Activated CD4-positive, alpha-beta T cell treated with anti-CD3 and anti-CD28 coated beads for 48 hours (primary cell): ENCODE measurements at regions not wholly inside any gene's neighbourhood (a gene's known extent, or its start where the extent isn't known, plus 50 kb on each side); places are given as distances from the start of the nearest gene placed in this dataset.

Source experiments
- DNase-seq: peaks from one replicate; pipeline ENCODE4 v3.0.0-alpha.2; 2020

DNA sequence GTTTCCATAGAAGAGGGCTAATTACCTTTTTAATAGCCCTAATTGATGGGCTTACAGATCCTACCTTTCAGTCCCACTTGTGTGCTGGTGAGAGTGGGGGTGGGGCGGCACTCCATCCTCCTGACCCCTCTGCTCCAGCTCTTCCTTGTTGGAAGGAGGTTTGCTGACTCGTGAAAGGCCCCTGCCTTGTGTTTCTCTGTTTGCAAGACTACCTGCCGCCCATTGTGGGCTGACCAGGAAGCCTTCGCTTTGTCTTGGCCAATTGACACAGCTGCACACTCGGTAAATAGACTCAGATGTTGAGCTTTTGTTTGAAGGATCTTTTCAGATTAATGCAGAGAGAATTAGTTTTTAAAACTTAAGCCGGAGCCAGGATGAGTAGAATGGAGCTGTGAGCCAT, 197.3 kb upstream of the HES1 start:
- DNase-seq: no peak

DNA sequence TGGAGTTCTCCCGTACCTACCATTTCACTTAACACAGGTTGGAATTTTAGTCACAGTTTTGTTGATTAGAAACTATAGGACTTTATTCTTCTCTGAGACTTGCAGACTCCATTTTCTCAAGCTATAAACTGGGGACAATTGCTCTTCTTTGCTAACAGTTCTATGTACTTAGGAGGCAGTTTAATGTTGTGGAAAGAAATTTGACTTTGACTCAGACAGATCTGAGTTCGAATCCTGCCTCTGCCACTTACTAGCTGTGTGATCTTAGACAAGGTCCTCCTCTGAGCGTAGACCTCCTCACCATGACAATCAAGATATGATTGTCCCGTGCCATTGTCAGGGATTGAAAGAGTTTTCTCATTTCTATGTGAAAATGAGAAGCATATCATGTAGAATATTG, 196.4 kb upstream of the HES1 start:
- DNase-seq: no peak

DNA sequence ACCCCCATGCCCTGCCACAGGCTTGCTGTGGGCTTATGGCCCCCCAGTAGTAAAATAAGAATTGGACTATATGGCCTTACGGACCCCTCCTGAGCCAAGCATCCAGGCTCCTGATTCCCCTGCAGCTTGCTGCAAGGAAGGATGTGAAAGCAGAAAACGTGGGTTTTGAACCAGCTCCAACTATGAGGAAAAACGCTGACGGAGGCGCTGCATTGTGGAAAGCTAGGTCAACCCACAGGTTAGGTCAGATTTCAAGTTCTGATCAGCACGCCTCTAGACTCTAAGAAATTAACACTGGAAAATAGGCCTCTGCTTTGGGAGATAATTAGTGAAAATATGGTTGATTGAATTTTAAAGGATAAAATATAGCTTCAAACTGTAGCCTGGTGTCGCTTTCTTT, 195.4 kb upstream of the HES1 start:
- DNase-seq: no peak

DNA sequence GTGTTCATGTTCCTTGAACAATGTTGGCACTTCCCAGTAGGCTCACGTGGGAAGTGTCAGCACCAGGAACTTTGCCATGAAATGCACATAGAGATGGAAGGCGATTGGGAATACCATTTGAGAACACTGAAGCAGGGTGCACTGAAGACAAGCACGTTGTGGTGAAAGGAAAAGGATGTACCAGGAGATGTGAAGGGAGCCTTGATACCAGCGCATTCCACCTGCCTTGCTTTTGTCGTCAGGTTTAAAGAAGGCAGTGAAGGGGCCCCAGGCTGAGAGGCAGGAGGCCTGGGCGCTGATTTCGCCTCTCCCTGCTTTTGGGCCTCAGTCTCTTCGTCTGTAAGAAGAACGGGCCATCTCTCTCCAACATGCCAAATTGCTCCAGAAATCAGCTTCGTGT, 194.5 kb upstream of the HES1 start:
- no peak for DNase-seq

DNA sequence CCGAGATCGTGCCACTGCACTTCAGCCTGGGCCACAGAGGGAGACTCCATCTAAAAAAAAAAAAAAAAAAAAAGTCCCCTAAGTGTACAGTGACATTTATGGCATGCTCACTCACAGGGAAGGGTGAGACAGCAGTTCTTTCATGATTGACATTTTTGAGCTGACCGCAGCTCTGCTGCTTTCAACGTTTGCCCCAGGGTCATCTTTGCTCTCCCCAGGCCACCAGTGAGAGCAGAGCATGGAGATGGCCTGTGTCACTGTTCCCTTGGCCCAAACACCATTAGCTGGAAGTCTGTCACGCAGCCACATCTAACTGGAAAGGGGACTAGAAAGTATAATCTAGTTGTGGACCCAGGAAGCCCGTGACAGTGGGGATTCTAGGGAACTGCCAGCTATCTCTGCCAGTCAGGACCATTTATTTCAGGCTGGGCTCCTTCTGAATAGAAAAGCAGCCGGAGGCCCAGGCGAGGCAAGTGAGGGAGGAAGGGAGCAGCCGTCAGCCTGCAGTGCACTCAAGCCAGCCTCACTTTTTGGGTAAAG, 193.4 kb upstream of the HES1 start:
- no peak for DNase-seq

DNA sequence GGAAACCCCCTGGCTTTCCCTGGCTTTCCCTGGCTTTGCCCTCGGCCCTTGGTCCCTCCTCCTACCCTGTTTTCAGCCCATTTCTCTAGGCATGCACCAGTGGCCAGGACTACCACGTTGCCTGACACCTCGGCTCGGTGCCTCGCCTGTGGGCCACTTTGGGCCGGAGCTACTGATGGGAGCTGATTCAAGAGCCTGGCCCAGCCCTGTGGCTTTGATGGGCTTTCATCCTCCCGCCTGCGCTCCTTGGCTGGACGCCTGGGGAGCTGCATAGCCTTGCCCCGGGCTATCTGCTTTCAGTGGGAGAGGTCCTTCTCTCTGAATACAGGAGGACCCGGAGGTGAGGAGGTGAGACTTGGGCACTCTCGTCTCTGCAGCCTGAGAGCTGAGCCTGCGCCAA, 192.7 kb upstream of the HES1 start:
- DNase-seq: no peak

DNA sequence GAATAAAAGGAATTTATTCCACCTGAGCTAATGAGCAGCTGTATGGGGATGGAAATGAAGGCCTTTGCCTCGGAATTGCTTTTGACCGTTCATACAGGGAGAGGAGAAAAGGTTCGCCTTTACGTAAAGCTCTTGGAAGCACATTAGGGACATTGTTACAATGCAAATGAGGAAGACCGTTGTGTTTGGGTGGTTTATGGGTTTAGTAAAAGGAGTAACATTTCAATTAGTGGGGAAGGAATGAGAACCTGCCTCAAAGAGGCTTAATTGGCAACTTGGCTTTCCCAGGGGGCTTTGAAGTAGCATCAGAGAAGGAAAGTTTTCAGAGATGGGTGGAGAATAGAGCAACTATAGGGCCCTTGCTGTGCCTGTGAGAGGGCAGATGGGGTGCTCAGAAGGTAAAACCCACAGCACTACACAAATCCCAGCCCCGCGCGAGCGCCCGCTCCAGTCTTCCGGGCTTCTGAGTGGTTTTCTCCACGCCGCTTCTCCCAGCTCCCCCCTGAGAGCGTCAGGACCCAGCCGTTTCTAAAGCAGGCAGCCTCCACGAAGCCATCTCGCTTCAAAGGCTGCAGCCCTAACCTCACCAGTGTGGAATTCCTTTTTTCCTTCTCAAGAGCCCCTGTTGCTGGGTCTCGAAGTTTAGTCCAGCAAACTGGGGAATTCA, 192.0 kb upstream of the HES1 start:
- no peak for DNase-seq

DNA sequence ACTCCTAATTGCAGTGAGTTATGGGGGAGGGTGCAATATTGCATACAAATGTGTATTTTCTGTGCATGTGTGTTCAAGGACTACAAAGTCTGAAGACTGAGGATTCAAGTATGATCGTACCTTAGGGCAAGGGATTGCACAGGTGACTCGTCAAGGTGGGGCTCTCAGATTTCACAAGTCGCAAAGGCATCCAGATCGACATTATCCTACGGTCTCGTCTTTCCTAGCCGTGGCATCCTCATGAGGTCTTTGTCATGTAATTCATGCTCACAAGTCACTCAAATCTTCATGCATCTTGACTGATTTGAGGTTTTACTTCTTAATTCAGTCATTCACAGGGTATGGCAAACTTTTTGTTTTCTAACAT, 191.4 kb upstream of the HES1 start:
- no peak for DNase-seq

DNA sequence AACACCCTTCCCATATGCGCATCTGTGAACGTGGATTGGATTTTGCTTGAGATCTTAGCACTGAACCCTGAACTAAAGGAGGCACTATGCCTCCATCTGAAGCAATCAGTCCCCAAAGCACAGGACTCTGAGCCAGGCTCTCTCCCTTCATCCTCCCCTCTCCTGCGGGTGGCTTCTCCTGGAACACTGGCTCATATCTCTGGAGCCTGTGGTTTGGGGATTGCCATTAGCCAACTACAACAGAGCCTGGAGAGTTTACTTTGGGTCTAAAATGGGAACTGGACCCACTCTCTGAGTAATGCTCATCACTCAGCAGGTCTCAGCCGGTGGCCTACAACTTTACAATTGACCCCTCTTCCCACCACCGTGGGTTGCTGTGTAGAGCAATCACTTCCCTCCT, 190.8 kb upstream of the HES1 start:
- DNase-seq: no peak

DNA sequence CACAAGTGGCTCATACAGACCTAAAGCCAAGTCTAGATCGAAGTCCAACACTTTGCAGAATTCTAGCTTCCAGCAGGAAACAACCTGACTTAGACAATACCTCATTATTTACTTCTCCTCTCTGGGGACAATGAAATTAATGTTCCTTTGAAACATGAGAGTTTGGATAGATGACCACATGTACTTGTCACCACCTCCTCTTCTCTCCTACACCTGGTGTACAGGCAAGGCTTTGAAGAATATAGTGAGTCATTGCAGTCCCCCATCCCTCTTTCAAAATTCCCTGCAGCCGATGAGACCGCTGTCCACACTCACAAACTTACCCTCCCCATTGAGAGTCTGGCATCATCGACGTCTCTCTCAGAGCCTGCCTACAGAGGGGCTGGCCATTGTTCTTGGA, 189.0 kb upstream of the HES1 start:
- no peak for DNase-seq

DNA sequence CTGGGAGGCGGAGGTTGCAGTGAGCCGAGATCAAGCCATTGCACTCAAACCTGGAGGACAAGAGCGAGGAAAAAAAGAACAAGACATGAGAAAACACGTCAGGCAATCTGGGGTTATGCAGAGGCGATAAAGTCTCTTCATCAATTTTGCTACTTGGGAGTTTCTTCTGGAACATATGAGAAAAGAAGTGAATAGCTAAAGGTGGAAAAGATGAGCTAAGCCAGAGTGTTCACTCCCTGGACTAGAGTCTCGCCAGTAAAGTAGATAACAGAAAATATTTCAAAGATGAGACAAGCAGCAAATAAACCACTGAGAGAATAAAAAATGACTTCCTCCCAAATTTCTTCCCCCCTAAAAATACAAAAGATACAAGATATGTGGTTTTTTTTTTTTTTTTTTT, 188.4 kb upstream of the HES1 start:
- DNase-seq: no peak

DNA sequence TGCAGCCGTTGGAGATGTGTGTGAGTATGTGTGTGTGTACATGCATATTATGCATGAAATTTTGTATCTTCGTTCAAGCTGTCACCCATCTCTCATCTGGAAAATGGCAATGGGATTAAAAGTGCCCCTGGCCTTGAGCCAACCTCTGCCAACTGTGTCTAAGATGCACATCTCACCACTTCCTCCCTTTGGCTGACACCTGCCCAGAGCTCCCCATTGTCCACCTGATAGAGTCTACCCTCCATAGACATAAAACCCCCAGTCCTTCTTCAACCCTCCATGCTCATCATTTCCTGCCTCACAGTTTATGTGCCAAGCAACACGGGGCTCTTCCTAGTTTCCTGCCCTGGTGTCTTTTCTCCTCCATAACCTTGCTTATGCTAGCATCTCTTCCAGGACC, 187.5 kb upstream of the HES1 start:
- no peak for DNase-seq

DNA sequence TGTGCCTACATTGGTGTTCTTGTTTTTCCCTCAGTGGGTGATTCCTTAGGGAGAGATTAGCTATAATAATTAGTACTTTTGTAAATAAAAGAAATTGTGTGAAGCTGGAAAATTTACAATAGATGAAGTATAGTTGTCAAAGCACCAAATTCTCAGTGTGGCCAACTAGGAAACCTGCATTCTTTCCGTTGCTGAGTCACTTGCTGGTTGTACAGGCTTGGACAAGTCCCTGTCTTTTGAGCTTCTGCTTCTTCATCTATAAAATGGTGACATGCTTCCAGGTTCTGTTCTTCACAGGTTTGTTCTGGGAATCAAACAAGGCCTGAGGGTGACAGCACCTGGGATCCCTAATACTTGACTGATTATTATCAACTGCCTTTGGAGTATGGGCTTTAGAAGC, 184.1 kb upstream of the HES1 start:
- DNase-seq: no peak

DNA sequence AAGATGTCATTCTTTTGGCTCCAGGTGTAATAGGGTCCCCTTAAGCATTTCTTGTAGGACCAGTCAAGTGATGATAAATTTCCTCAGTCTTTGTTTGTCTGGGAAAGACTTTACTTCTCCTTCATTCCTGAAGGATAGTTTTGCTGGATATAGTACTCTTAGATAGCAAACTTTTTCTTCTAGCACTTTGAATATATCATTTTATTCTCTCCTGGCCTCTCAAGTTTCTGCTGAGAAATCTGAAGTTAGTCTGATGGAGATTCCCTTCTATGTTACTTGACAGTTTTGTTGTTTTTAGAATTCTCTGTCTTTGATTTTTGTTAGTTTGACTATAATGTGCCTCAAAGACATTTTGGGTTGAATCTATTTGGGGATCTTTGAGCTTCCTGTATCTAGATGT, 181.2 kb upstream of the HES1 start:
- no peak for DNase-seq

DNA sequence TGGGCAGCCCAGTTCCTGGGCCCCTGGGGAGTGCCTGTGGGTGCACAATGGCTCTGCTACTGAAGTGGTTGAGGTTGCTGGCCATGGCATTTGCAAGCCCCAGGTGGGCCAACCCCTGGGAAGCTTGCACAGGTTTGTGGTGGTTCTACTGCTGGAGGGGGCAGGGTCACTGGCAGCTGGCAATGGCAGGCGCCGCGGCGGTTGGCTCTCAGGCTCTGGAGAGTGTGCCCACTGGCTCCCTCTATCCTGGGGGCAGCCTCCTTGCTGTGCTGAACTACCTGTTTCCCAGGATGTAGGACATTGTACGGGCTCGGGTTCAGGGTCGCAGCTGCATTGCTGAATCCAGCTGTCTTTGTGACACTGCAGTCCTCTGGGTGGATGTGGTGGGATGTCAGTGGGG, 180.2 kb upstream of the HES1 start:
- no peak for DNase-seq

DNA sequence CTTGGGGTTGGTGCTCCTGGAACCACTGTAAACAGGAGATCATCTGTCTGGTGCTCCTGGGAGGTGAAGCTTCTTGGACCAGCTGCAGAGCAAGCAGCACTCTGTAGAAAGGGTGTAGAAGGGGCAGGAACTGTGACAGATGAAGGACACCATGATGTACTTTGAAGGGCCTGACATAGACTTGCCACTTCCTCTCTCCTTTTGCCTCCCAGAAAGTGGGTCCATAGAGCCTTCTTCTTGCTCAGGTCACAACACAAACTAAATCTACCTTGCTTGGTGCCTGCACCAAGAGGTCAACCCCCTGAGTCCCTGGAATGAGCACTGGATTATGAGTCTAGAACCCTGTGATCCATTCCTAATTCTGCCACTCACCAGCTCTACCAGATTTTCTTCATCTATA, 176.1 kb upstream of the HES1 start:
- DNase-seq: no peak

DNA sequence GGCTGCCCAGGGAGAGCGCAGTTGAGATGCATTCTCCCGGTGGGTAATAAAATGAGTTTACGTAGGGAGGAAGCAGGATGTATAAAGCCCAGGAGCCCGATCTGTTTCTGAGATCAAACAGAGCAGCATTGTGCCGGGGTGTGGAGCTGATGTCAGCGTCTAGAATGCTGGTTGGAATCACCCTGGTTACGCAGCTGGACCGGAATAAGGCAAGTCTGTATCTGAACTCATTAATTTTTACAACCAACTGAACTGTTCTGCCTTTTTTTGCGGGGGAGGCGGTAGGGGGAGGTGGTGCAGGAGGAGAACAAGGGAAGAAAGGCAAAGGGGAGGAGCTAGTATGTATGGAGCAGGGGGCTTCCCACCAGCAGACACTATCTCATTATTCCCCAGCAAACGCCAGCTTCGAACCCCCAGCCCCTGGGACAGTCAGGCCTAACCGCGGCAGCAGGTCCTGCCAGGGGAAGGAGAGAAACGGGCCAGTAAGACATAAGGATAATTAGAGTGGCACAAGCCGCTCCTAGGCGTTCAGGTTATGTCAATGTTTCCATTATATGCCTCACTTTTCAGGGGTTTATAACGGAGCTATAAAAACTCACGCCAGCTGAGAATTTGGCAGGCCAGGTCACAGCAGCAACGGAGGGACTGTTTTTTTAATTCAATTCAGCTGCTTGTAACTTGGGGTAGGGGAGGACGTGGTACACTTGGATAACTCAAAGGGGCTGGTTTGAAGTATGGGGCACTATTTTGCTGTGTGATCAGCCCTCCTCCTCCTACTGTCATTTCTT, 175.3 kb upstream of the HES1 start:
- DNase-seq: no peak

DNA sequence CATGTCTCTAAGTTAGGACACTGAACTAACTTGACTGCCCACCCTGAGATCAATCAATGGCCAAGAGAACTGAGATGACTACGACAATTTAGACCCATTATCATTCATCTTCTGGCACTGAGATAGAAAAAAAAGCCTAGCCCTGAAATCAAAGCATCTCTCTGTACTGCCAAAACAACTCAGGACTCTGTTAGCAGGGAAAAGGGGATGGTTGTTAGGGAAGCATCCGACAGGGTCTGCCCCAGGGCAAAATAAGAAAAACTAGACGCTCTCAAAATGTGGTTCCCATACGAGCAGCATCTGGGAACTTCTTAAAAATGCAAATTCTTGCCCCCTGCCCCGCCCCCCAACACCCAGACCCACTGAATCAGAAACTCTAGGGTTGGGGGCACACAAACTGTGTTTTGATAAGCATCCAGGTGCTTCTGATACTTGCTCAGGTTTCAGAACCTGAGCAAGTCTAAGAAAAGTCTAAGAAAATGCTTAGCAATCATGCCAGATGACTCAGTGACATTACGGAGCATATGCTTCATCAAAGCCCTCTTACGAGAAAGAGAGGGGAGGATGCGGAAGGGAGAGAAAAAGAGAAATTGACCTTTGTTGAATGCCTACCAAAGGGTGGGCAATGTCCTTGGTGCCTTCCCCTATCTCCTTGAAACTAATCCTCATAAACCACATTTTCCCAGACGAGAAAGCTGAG, 172.8 kb upstream of the HES1 start:
- DNase-seq: peak; percentile 12

DNA sequence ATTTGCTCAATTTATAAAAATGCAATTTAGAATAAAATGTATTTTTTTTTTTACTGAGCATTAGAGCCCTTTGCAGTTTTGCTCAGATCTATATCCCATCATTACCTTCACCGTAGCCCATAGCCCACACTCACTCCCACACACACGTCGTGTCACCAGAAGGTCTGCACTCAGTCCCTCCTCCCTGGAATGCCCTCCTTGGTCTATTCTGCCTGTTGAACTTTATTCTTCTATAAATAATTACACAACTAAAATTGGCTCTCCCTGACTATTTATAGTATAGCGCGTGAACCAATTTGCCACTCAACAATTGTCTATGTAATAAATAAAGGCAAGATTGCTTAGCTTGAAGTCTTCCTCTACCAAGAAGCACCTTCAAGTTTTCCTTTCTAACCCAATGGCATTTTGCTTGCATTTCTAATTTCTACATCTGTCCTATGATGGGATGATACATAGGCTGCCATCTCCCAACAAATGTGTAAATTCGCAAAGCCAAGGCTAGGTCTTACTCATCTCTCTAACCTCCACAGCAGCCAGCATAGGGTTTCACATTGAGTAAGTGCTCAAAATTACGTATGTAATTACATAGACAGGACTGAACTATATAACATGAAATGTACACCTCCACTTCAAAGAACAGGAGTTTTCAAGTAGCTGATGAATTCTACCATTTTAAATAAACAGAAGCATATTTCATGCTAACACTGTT, 172.0 kb upstream of the HES1 start:
- peak; percentile 37 for DNase-seq

DNA sequence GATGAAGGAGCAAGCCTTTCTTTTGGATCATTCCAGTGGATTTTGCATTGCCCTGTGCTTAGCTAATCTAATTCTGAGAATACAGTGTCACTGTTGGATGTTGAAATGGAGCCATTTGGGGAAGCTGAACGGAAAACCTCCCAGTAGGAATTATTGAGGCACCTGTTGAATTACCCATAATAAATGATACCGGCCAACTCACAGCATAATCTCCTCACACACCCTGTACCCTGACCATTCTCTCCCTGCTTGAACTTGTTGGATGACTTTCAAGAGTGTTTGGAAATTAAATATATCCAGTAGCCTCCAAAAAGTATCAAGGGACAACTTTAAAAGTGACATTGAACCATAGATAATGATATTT, 171.4 kb upstream of the HES1 start:
- DNase-seq: no peak

DNA sequence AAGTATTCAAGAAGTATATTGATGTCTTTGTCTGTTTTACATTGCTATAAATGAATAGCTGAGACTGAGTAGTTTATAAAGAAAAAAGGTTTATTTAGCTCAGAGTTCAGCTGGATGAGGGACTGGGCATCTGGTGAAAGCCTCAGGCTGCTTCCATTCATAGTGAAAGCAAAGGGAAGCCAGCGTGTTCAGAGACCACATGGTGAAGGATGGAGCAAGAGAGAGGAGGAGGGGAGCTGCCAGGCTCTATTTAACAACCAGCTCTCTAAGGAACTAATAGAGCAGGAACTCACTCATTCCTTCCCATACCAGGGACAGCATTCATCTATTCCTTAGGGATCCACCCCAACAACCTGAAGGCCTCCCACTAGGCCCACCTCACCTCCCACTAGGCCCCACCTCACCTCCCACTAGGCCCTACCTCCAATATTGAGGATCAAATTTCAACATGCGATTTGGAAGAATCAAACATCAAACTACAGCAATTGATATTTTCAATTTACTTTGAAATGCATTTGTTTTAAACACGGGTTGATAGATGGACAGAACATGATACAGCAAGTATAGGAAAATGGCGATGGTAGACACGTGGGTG, 167.5 kb upstream of the HES1 start:
- DNase-seq: no peak

DNA sequence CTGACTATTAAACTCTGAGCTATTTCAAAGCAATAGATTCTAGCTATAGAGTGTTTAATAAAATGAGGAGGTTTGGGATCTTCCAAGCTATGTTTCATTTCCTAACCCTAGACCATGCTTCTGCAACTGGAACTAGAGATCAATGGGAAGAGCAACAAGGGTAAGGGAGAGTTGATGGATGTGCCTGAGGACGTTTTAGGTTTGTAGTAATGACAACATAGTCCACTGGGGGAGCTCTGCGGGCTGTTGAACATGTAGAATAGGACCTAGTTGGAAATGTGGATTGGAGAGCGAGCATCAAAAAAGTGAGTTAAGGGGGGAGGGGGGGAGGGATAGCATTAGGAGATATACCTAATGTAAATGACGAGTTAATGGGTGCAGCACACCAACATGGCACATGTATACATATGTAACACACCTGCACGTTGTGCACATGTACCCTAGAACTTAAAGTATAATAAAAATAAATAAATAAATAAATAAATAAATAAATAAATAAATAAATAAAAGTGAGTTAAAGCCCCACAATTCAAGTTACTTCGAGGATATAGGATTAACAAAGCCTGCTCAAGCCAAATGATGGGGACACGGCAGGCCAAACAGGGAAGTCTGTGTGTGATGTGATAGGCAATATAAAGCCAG, 165.7 kb upstream of the HES1 start:
- peak; percentile 46 for DNase-seq

DNA sequence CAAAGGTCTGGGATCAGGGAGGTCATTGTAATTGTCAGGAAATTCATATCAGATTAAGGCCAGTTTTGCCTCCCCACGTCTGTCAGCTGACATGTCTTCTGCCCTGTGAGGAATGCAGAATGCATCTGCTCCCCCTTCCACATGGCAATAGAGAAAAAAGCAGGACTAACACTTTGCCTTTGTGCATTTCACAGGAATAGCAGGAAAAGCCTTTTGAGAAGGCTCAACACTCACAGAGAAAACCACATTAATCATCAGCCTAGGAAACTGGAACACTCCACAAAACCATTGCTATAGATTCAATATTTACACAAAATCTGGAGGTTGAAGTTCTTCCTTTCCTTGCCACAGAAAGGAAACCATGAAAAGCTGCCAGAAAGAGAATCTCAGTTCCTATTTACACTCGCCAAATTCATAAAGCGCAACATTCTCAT, 165.2 kb upstream of the HES1 start:
- no peak for DNase-seq
